ENCODE measurements at regions not wholly inside any gene's neighbourhood (a gene's known extent, or its start where the extent isn't known, plus 50 kb on each side); places are given as distances from the start of the nearest gene placed in this dataset.

DNA sequence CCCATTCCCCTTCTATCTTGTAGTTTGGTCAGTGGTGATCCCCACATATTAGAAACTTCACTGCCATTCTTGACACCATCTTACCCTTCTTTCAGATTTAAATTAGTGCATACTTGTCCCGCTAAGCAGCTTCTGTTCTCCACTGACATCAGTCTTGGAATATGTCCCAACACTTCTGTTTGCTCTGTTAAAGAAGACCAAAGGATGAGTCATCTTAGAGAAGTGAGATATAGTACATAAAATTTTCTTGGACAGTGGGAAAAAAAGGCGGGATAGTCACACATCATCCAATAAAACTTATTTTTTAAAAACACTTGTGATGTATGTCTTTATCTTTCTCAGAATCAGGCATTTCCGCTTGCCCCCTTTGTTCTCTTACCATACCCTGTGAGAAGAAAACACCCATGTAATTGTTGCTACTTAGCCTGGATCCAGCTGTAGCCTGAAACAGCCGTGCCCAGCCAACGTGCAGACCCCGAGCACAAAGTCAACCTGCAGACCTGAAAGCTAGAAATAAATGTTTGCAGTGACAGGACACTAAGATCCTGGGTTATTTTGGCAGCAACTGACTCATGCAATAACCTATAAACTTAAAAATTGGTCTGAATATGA, 100.1 kb upstream of the PDE3A start:
- H2AFZ ChIP-seq (ENCODE audit: low read depth, low read length) = no peak overlapping the region
- no peaks in the 10 kb centered on the region for H3K4me1 ChIP-seq (replicated peaks in 1 of 2; ENCODE audit: control insufficient read depth in 2 of 2, insufficient read depth in 2 of 2, low read length in 2 of 2)
- no peaks in the 10 kb centered on the region for H3K9me1 ChIP-seq (ENCODE audit: control insufficient read depth, insufficient read depth, low read length)
- no peaks in the 10 kb centered on the region for H3K9me3 ChIP-seq (replicated peaks; ENCODE audit: control insufficient read depth, insufficient read depth, low read depth, low read length)
- in situ Hi-C loops (cut with MboI) = no loop called here
- H3K4me2 ChIP-seq (ENCODE audit: insufficient read depth, low read length) = no peak overlapping the region
- ATAC-seq = no peak
- no peak for DNase-seq (ENCODE audit: extremely low read depth in 1 of 4, low spot score in 3 of 4)
- POLR2A ChIA-PET = no interaction called here
- no peak overlapping the region for H3K4me3 ChIP-seq
- CTCF ChIA-PET (ENCODE audit: low intra/inter-chr PET ratio) = no interaction called here
- WGBS (ENCODE audit: insufficient coverage, low coverage, missing lambda C conversion rate) = 0% methylated on average over 4 of the region's 6 CpGs
- no peaks in the 10 kb centered on the region for H3K79me2 ChIP-seq (ENCODE audit: control insufficient read depth, insufficient read depth, low read length)
- H3K27me3 ChIP-seq (ENCODE audit: control insufficient read depth in 2 of 2, insufficient read depth in 2 of 2, low read length in 2 of 2) = no peaks in the 10 kb centered on the region
- H4K20me1 ChIP-seq (replicated peaks; ENCODE audit: control insufficient read depth, insufficient read depth, low read length) = no peaks in the 10 kb centered on the region
- H3K36me3 ChIP-seq (ENCODE audit: control insufficient read depth, insufficient read depth, low read length) = no peaks in the 10 kb centered on the region
- H3K27ac ChIP-seq (ENCODE audit: extremely low read depth, low read depth, low read length) = no peak overlapping the region
- no peak overlapping the region for H3K9ac ChIP-seq (ENCODE audit: insufficient read depth in 1 of 2, low read depth in 2 of 2, low read length in 2 of 2)
- no TSS peak for BruUV-seq (replicated peaks)
- FAIRE-seq = no peak
- intact Hi-C loops (cut with micrococcal nuclease) = no loop called here
- TF ChIP-seq, protein P1, sequence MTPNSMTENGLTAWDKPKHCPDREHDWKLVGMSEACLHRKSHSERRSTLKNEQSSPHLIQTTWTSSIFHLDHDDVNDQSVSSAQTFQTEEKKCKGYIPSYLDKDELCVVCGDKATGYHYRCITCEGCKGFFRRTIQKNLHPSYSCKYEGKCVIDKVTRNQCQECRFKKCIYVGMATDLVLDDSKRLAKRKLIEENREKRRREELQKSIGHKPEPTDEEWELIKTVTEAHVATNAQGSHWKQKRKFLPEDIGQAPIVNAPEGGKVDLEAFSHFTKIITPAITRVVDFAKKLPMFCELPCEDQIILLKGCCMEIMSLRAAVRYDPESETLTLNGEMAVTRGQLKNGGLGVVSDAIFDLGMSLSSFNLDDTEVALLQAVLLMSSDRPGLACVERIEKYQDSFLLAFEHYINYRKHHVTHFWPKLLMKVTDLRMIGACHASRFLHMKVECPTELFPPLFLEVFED (CRISPR knock-in tag; conservative IDR thresholded peaks at IDR 0.05) = no peak
- TF ChIP-seq STAT5A (IDR thresholded peaks at IDR 0.05; ENCODE audit: borderline replicate concordance, low read length) (no peak), POLR2A (conservative IDR thresholded peaks at IDR 0.05) (no peak), NFIC (IDR thresholded peaks at IDR 0.05) (no peak)
- TF ChIP-seq, protein P2, sequence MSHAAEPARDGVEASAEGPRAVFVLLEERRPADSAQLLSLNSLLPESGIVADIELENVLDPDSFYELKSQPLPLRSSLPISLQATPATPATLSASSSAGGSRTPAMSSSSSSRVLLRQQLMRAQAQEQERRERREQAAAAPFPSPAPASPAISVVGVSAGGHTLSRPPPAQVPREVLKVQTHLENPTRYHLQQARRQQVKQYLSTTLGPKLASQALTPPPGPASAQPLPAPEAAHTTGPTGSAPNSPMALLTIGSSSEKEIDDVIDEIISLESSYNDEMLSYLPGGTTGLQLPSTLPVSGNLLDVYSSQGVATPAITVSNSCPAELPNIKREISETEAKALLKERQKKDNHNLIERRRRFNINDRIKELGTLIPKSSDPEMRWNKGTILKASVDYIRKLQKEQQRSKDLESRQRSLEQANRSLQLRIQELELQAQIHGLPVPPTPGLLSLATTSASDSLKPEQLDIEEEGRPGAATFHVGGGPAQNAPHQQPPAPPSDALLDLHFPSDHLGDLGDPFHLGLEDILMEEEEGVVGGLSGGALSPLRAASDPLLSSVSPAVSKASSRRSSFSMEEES (CRISPR knock-in tag; IDR thresholded peaks at IDR 0.05) = no peak
- TF ChIP-seq, protein P3, sequence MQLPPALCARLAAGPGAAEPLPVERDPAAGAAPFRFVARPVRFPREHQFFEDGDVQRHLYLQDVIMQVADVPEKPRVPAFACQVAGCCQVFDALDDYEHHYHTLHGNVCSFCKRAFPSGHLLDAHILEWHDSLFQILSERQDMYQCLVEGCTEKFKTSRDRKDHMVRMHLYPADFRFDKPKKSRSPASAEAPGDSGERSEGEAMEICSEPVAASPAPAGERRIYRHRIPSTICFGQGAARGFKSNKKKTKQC (CRISPR knock-in tag; IDR thresholded peaks at IDR 0.05) = no peak

Data from K562 (cell line).